ENCODE measurements at regions not wholly inside any gene's neighbourhood (a gene's known extent, or its start where the extent isn't known, plus 50 kb on each side); places are given as distances from the start of the nearest gene placed in this dataset.

- H3K4me3 ChIP-seq, result no peak overlapping the region
- H3K4me1 ChIP-seq, result no peaks in the 10 kb centered on the region
- no peaks in the 10 kb centered on the region for H3K9me3 ChIP-seq
- intact Hi-C loops (cut with DNase I), result no loop called here
- H3K27ac ChIP-seq, result no peak overlapping the region
- no peaks in the 10 kb centered on the region for H3K27me3 ChIP-seq
- DNase-seq, result no peak
- no peak for ATAC-seq
- TF ChIP-seq CTCF (IDR thresholded peaks at IDR 0.05), result no peak
- H3K36me3 ChIP-seq, result no peaks in the 10 kb centered on the region
Observed at GRCh38 chr11:115843685-115844084, 339.5 kb upstream of the CADM1 start.

DNA sequence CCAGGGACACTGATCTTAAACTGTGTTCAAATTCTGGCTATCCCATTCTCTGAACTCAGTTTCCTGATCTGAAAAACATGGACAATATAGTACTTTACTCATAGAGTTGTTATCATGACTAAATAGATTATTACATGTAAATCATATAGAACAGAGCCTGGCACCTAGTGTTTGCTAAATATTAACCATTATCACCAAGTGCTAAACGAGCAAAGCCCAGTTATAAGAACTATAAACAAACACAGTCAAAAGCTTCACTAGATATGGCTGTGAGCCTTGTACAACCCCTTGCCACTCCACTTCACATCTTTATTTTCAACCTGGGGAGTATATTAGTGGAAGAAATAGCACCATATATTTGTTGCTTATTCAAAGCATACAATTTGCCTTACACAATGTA, 338.9 kb upstream of the CADM1 start:
- no peaks in the 10 kb centered on the region for H3K27me3 ChIP-seq
- H3K36me3 ChIP-seq, result no peaks in the 10 kb centered on the region
- no peak for TF ChIP-seq CTCF (IDR thresholded peaks at IDR 0.05)
- ATAC-seq, result no peak
- DNase-seq, result no peak
- no peak overlapping the region for H3K4me3 ChIP-seq
- intact Hi-C loops (cut with DNase I), result no loop called here
- no peaks in the 10 kb centered on the region for H3K9me3 ChIP-seq
- no peak overlapping the region for H3K27ac ChIP-seq
- no peaks in the 10 kb centered on the region for H3K4me1 ChIP-seq

GRCh38 chr11:115820026-115820425, 315.8 kb upstream of the CADM1 start:
- no peak for TF ChIP-seq CTCF (IDR thresholded peaks at IDR 0.05)
- Histone ChIP-seq H3K27ac (no peak overlapping the region), H3K27me3 (no peaks in the 10 kb centered on the region), H3K36me3 (no peaks in the 10 kb centered on the region), H3K4me3 (no peak overlapping the region), H3K4me1 (no peaks in the 10 kb centered on the region), H3K9me3 (peaks cover 0 to 17% of the 10 kb centered on the region in 2 donors)
- intact Hi-C loops (cut with DNase I), result no loop called here
- ATAC-seq, result no peak
- no peak for DNase-seq

GRCh38 chr11:115819014-115819413, 314.8 kb upstream of the CADM1 start:
- H3K27ac ChIP-seq, result no peak overlapping the region
- no peak overlapping the region for H3K4me3 ChIP-seq
- no peak for TF ChIP-seq CTCF (IDR thresholded peaks at IDR 0.05)
- H3K9me3 ChIP-seq, result peaks cover 0 to 17% of the 10 kb centered on the region in 2 donors
- H3K36me3 ChIP-seq, result no peaks in the 10 kb centered on the region
- intact Hi-C loops (cut with DNase I), result no loop called here
- no peak for DNase-seq
- H3K4me1 ChIP-seq, result no peaks in the 10 kb centered on the region
- no peaks in the 10 kb centered on the region for H3K27me3 ChIP-seq
- no peak for ATAC-seq

DNA sequence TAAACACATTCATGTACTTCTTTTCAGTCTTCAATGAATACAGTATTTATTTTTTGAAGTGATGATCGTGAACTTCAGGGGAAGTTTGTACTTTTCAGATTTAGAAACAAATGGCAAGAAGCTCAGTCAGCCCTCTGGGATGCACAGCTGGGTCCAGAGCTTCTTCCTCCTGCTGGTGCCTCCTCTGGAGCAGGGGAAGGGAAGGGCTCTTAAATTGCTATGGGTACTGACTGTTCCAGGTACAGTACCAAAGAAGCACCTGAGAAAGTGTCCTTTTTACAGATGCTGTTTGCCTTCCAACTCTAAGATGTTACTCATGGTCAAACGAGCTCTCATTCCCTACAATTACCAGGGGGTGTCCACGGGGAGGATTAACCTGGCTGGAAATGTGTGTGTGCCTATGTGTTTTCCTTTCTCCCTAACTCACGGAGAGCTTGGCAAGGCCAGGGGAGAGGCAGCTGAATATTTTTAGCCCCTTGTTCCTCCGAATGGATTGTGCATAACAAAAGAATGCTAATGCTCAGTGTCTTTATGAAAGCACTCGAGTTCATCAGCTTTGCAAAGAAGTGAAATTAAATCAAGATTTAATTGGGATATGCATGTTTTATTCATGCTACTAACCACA, 313.7 kb upstream of the CADM1 start:
- DNase-seq (no peak), ATAC-seq (no peak)
- intact Hi-C loops (cut with DNase I), result no loop called here
- Histone ChIP-seq H3K36me3 (no peaks in the 10 kb centered on the region), H3K27me3 (no peaks in the 10 kb centered on the region), H3K9me3 (peaks cover 0 to 17% of the 10 kb centered on the region in 2 donors), H3K4me3 (no peak overlapping the region), H3K27ac (no peak overlapping the region), H3K4me1 (no peaks in the 10 kb centered on the region)
- no peak for TF ChIP-seq CTCF (IDR thresholded peaks at IDR 0.05)
